MM.1S (cell line): ENCODE measurements at regions not wholly inside any gene's neighbourhood (a gene's known extent, or its start where the extent isn't known, plus 50 kb on each side); places are given as distances from the start of the nearest gene placed in this dataset.

ENCODE experiments used
- DNase-seq: peaks from one replicate; pipeline ENCODE4 v3.0.0-alpha.2; 2015
- H2AFZ ChIP-seq: fragments of 300-600 bp; sonication (generic); 2 replicates; pipeline ENCODE4 v1.6.0; 2016; ENCODE audit warnings: antibody characterized with exemption, low read length
- H3F3A ChIP-seq: fragments of 300-600 bp; sonication (generic); 2 replicates; pipeline ENCODE4 v1.6.1; 2016; ENCODE audit warnings: mild to moderate bottlenecking, antibody characterized with exemption, low read length, moderate library complexity, mixed read lengths; ENCODE audit not compliant: insufficient read depth
- H3K27ac ChIP-seq: fragments of 300-600 bp; sonication (generic); 2 replicates; pipeline ENCODE4 v1.5.1; 2016; ENCODE audit warnings: mild to moderate bottlenecking, low read length
- H3K27me3 ChIP-seq: fragments of 300-600 bp; sonication (generic); replicated peaks from 2 replicates; pipeline ENCODE4 v1.6.0; 2016; ENCODE audit warnings: low read length; ENCODE audit not compliant: insufficient read depth
- H3K36me3 ChIP-seq: fragments of 300-600 bp; sonication (generic); replicated peaks from 2 replicates; pipeline ENCODE4 v1.6.1; 2016; ENCODE audit warnings: mild to moderate bottlenecking, low read length, mixed read lengths; ENCODE audit not compliant: insufficient read depth
- H3K4me1 ChIP-seq: fragments of 300-600 bp; sonication (generic); 2 replicates; pipeline ENCODE4 v1.6.1; 2016; ENCODE audit warnings: low read length, mixed read lengths
- H3K4me2 ChIP-seq: fragments of 300-600 bp; sonication (generic); 2 replicates; pipeline ENCODE4 v1.6.0; 2016; ENCODE audit warnings: low read depth, low read length
- H3K4me3 ChIP-seq: fragments of 300-600 bp; sonication (generic); 2 replicates; pipeline ENCODE4 v1.5.1; 2016; ENCODE audit warnings: low read length, mixed read lengths
- H3K79me2 ChIP-seq: fragments of 300-600 bp; sonication (generic); 2 replicates; pipeline ENCODE4 v1.6.1; 2016; ENCODE audit warnings: mixed run types, low read length, mixed read lengths
- H3K9ac ChIP-seq: fragments of 300-600 bp; sonication (generic); 2 replicates; pipeline ENCODE4 v1.6.1; 2016; ENCODE audit warnings: low read length, mixed read lengths
- H3K9me2 ChIP-seq: fragments of 300-600 bp; sonication (generic); replicated peaks from 2 replicates; pipeline ENCODE4 v1.6.1; 2016; ENCODE audit warnings: mild to moderate bottlenecking, low read length, mixed read lengths; ENCODE audit not compliant: insufficient read depth
- H3K9me3 ChIP-seq: fragments of 300-600 bp; sonication (generic); replicated peaks from 2 replicates; pipeline ENCODE4 v1.6.1; 2016; ENCODE audit warnings: mild to moderate bottlenecking, low read length, mixed read lengths; ENCODE audit not compliant: insufficient read depth
- H4K20me1 ChIP-seq: fragments of 300-600 bp; sonication (generic); 2 replicates; pipeline ENCODE4 v1.6.1; 2016; ENCODE audit warnings: mild to moderate bottlenecking, low read length, moderate library complexity, mixed read lengths; ENCODE audit not compliant: insufficient read depth
- EZH2 ChIP-seq: fragments of 300-600 bp; sonication (generic); optimal IDR thresholded peaks from 2 replicates; pipeline ENCODE3; 2017; ENCODE audit warnings: low read depth, mild to moderate bottlenecking, antibody characterized with exemption, low read length, mixed read lengths
- EZH2phosphoT487 ChIP-seq: fragments of 300-600 bp; sonication (generic); IDR thresholded peaks from 2 replicates; pipeline ENCODE4 v1.6.1; 2018; ENCODE audit warnings: antibody characterized with exemption, low read length
- TF ChIP-seq, protein P1 (sequence below): fragments of 300-600 bp; sonication (generic); IDR thresholded peaks from 2 replicates; pipeline ENCODE4 v1.5.1; 2016; ENCODE audit warnings: antibody characterized with exemption, low read length, mixed read lengths

DNA sequence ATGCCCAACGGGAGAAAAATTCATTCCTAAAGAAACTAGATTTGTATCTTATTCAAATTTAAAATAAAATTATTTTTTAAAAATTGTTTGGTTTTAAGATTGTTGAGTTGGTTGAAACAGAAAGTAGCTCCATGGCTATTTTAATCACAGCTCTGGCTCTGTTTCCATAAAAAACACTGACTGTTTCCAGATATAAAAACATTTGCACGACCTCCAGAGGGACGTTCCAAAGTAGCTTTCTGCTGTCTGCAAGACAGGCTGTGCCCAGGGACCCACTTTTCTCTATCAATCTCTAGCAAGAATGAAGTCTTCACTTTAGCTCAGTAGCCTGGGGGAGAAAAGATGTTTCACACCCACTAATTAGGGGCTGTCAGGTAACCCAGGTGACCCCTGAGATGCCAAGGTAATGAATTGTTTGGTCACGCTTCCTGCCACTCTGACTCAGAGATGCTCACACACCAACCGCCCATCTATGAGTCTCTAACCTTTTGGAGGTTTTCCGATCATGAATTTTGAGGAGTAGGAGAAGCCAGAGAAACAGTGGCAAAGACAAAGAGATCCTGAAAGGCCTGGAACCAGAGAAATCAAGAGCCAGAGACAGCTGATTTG, 220.1 kb upstream of the SOX9 start:
- H3K4me2 ChIP-seq, result no peak overlapping the region
- no peak for TF ChIP-seq EZH2
- TF ChIP-seq EZH2phosphoT487, result no peak
- TF ChIP-seq, protein P1, sequence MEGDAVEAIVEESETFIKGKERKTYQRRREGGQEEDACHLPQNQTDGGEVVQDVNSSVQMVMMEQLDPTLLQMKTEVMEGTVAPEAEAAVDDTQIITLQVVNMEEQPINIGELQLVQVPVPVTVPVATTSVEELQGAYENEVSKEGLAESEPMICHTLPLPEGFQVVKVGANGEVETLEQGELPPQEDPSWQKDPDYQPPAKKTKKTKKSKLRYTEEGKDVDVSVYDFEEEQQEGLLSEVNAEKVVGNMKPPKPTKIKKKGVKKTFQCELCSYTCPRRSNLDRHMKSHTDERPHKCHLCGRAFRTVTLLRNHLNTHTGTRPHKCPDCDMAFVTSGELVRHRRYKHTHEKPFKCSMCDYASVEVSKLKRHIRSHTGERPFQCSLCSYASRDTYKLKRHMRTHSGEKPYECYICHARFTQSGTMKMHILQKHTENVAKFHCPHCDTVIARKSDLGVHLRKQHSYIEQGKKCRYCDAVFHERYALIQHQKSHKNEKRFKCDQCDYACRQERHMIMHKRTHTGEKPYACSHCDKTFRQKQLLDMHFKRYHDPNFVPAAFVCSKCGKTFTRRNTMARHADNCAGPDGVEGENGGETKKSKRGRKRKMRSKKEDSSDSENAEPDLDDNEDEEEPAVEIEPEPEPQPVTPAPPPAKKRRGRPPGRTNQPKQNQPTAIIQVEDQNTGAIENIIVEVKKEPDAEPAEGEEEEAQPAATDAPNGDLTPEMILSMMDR, result no peak
- no peak overlapping the region for H3K9ac ChIP-seq
- H3K9me3 ChIP-seq, result no peaks in the 10 kb centered on the region
- H3K4me1 ChIP-seq, result no peaks in the 10 kb centered on the region
- H3K36me3 ChIP-seq, result no peaks in the 10 kb centered on the region
- H3K79me2 ChIP-seq, result no peaks in the 10 kb centered on the region
- no peaks in the 10 kb centered on the region for H3K9me2 ChIP-seq
- H2AFZ ChIP-seq, result no peak overlapping the region
- no peaks in the 10 kb centered on the region for H3F3A ChIP-seq
- H3K27ac ChIP-seq, result no peak overlapping the region
- H3K27me3 ChIP-seq, result no peaks in the 10 kb centered on the region
- no peak for DNase-seq
- H3K4me3 ChIP-seq, result no peak overlapping the region
- no peaks in the 10 kb centered on the region for H4K20me1 ChIP-seq

DNA sequence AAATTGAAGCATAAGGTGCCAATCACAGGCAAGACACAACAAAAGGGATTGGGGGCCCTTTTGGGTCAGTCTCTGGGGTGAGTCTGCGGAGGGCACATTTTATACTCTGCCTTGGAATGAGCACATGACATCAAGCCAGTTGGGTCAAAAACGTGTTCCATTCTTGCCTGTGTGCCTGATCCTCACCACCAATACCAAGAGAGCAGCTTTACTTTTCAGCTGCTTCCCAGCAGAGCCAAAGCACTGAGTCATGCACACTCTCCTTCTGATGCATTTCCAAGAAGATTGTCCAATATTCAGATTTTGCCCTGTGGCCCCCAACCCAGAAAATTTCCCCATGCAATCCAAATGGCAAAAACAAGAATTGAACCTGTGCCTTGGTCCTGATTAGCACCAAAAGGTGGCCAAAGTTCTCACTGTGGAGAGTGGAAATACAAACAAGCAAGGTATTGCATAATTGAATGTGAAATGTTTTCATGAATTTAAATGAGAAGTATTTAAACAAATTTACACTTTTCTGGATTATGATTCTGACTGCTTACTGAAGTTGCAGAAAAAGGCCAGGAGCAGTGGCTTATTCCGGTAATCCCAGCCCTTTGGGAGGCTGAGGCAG, 217.8 kb upstream of the SOX9 start:
- Histone ChIP-seq H3K4me1 (no peaks in the 10 kb centered on the region), H3K9me3 (no peaks in the 10 kb centered on the region), H3F3A (no peaks in the 10 kb centered on the region), H2AFZ (no peak overlapping the region), H3K9me2 (no peaks in the 10 kb centered on the region), H3K4me3 (no peak overlapping the region), H4K20me1 (no peaks in the 10 kb centered on the region), H3K79me2 (no peaks in the 10 kb centered on the region), H3K4me2 (no peak overlapping the region), H3K36me3 (no peaks in the 10 kb centered on the region), H3K27me3 (no peaks in the 10 kb centered on the region), H3K9ac (no peak overlapping the region), H3K27ac (no peak overlapping the region)
- no peak for DNase-seq
- no peak for TF ChIP-seq EZH2phosphoT487
- no peak for TF ChIP-seq EZH2
- TF ChIP-seq, protein P1, result no peak

DNA sequence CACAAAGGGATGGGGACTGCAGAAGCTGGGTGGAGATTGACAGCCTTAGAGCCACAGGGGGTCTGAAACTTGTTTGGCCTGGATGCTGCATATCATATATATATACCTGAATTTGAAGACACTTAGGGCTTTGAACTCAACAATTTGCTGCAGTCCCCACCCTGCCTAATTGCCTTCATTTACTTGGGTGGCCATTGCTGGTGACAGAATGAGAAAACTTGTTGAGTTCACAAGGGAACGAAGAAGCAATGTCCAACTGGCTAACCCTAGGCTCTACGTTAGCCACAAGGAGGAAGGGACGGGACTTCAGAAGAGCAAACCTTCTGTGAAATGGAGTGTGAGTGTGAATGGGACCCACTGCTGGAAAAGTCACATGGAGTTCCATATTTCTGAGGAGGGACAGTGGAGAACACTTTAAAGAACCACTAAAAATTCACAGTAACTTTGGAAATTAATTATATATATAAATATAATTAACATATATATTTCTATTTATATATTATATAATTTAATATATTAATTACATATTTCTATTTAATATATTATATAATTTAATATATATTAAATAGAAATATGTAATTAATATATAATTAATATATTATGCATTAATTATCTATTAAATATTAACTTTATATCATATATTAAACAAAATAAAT, 215.3 kb upstream of the SOX9 start:
- Histone ChIP-seq H3F3A (no peaks in the 10 kb centered on the region), H3K9me3 (no peaks in the 10 kb centered on the region), H2AFZ (no peak overlapping the region), H3K36me3 (no peaks in the 10 kb centered on the region), H3K9ac (no peak overlapping the region), H3K4me3 (no peak overlapping the region), H3K9me2 (no peaks in the 10 kb centered on the region), H3K79me2 (no peaks in the 10 kb centered on the region), H3K27ac (no peak overlapping the region), H3K4me2 (no peak overlapping the region), H4K20me1 (no peaks in the 10 kb centered on the region), H3K27me3 (no peaks in the 10 kb centered on the region), H3K4me1 (no peaks in the 10 kb centered on the region)
- no peak for DNase-seq
- TF ChIP-seq, protein P1, result no peak
- no peak for TF ChIP-seq EZH2phosphoT487
- TF ChIP-seq EZH2, result no peak
